ENCODE measurements at regions not wholly inside any gene's neighbourhood (a gene's known extent, or its start where the extent isn't known, plus 50 kb on each side); places are given as distances from the start of the nearest gene placed in this dataset.

- TF ChIP-seq, protein P1, sequence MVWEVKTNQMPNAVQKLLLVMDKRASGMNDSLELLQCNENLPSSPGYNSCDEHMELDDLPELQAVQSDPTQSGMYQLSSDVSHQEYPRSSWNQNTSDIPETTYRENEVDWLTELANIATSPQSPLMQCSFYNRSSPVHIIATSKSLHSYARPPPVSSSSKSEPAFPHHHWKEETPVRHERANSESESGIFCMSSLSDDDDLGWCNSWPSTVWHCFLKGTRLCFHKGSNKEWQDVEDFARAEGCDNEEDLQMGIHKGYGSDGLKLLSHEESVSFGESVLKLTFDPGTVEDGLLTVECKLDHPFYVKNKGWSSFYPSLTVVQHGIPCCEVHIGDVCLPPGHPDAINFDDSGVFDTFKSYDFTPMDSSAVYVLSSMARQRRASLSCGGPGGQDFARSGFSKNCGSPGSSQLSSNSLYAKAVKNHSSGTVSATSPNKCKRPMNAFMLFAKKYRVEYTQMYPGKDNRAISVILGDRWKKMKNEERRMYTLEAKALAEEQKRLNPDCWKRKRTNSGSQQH (CRISPR knock-in tag; IDR thresholded peaks at IDR 0.05): no peak
- TF ChIP-seq PATZ1 (CRISPR knock-in tag; IDR thresholded peaks at IDR 0.05; ENCODE audit: borderline replicate concordance): no peak
- no peak for TF ChIP-seq ZNF444 (CRISPR knock-in tag; IDR thresholded peaks at IDR 0.05)
- no peak for TF ChIP-seq ZNF764 (CRISPR knock-in tag; IDR thresholded peaks at IDR 0.05; ENCODE audit: low read depth)
- no peak for TF ChIP-seq ZNF280B (CRISPR knock-in tag; IDR thresholded peaks at IDR 0.05)
Observed at GRCh38 chr2:128500138-128500800, 181.6 kb upstream of the HS6ST1 start (continued).
